C4-2B (cell line): ENCODE measurements at regions not wholly inside any gene's neighbourhood (a gene's known extent, or its start where the extent isn't known, plus 50 kb on each side); places are given as distances from the start of the nearest gene placed in this dataset.

Experiments
- CTCF ChIP-seq: fragments of 450-650 bp; conservative IDR thresholded peaks from 2 replicates; pipeline ENCODE4 v1.5.1; 2017; ENCODE audit warnings: mild to moderate bottlenecking
- ZFX ChIP-seq: fragments of 450-650 bp; IDR thresholded peaks from 2 replicates; pipeline ENCODE4 v1.6.1; 2017

DNA sequence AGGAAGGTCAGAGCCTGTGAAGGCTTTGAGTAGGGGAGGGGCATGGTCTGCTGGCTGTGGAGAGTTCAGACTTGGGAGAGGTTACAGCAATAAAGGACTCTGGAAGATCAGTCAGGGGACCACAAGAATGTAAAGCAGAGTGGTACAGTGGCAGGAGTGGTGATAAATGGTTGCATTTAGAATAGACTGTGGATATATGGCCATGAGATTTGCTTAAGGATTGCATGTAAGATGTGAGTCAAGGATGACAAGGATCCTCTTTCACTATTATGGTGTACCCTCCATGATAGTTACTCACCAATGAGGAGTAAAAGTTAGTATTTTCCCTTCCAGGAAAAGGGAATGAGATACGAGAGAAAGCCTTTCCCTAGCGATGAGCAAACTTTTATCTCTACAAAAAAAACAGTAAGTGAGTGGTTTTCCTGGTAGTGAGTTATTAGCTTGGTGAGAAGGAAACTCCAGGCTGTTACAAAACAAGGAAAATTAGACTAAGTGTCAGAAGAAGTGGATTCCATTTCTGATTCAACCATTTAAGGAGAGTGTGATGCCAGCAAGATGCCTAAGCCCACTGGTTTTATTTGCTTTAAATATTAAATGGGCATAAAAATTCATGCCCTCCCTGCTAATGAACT is 818.0 kb upstream of the ACVR2A start:
- TF ChIP-seq CTCF (no peak), ZFX (no peak)
